GM18907 (cell line): ENCODE measurements at regions not wholly inside any gene's neighbourhood (a gene's known extent, or its start where the extent isn't known, plus 50 kb on each side); places are given as distances from the start of the nearest gene placed in this dataset.
"Not testable (repeated sequence)": the region's sequence is repeated elsewhere in the genome, so short reads cannot be mapped to it uniquely, and the experiment has no call there.

Source experiments
- ATAC-seq: cut with Tn5 transposase; IDR thresholded peaks from one replicate; pipeline ENCODE4 v1.9.1; 2021; ENCODE audit warnings: mild to moderate bottlenecking, moderate library complexity; ENCODE audit not compliant: unreplicated experiment

- no peak for ATAC-seq
These were observed 347.3 kb downstream of the NPIPA8 start for GRCh38 chr16:17989255-17989654.

GRCh38 chr16:17988839-17989238 is 347.7 kb downstream of the NPIPA8 start:
- ATAC-seq = no peak

GRCh38 chr16:17986991-17987390 is 349.5 kb downstream of the NPIPA8 start:
- no peak for ATAC-seq

- no peak for ATAC-seq
These were observed 351.7 kb downstream of the NPIPA8 start for GRCh38 chr16:17984810-17985209.

GRCh38 chr16:17983847-17984639 is 352.5 kb downstream of the NPIPA8 start:
- ATAC-seq = no peak

GRCh38 chr16:17983114-17983513 is 353.4 kb downstream of the NPIPA8 start:
- no peak for ATAC-seq

- ATAC-seq = no peak
These were observed 359.3 kb downstream of the NPIPA8 start for GRCh38 chr16:17977260-17977659.

- ATAC-seq = no peak
These were observed 364.0 kb downstream of the NPIPA8 start for GRCh38 chr16:17972460-17972943.

GRCh38 chr16:17970816-17971331 is 365.7 kb downstream of the NPIPA8 start:
- ATAC-seq = no peak

- ATAC-seq = no peak
These were observed 366.3 kb downstream of the NPIPA8 start for GRCh38 chr16:17970157-17970765.

GRCh38 chr16:17965133-17965900 is 371.2 kb downstream of the NPIPA8 start:
- ATAC-seq = no peak

- no peak for ATAC-seq
These were observed 372.3 kb downstream of the NPIPA8 start for GRCh38 chr16:17964196-17964595.

GRCh38 chr16:17963185-17963836 is 373.2 kb downstream of the NPIPA8 start:
- ATAC-seq = peak; percentile 67

- no peak for ATAC-seq
These were observed 373.8 kb downstream of the NPIPA8 start for GRCh38 chr16:17962726-17963125.

- ATAC-seq = not testable (repeated sequence)
These were observed 374.7 kb downstream of the NPIPA8 start for GRCh38 chr16:17961822-17962221.

GRCh38 chr16:17951378-17951777 is 385.2 kb downstream of the NPIPA8 start:
- ATAC-seq = no peak

GRCh38 chr16:17949982-17950250 is 386.6 kb downstream of the NPIPA8 start:
- ATAC-seq = no peak

GRCh38 chr16:17949141-17949981 is 387.2 kb downstream of the NPIPA8 start:
- ATAC-seq = no peak

GRCh38 chr16:17947637-17948036 is 388.9 kb downstream of the NPIPA8 start:
- no peak for ATAC-seq

GRCh38 chr16:17947165-17947564 is 389.4 kb downstream of the NPIPA8 start:
- ATAC-seq = no peak
